ENCODE measurements at regions not wholly inside any gene's neighbourhood (a gene's known extent, or its start where the extent isn't known, plus 50 kb on each side); places are given as distances from the start of the nearest gene placed in this dataset.

DNA sequence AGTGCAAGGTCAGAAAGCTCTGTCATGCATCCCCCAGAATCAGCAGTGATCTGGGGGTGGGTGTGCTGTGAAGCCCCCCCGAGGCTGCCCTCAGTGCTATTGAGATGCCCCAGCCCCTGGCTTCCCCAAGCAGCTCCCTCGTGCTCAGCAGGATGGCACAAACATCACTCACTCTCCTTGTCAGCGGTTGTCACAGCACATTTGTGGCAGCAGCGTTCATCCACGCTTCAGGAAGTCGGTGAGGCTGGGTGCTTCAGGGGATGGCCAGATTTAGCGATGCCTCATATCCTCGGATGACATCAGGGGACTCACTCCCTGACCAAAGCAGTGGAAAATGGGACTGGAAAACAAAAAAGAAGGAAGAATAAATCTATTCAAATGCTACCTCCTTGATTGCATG lies 54.4 kb upstream of the SLC6A11 start:
- TF ChIP-seq, protein P1, sequence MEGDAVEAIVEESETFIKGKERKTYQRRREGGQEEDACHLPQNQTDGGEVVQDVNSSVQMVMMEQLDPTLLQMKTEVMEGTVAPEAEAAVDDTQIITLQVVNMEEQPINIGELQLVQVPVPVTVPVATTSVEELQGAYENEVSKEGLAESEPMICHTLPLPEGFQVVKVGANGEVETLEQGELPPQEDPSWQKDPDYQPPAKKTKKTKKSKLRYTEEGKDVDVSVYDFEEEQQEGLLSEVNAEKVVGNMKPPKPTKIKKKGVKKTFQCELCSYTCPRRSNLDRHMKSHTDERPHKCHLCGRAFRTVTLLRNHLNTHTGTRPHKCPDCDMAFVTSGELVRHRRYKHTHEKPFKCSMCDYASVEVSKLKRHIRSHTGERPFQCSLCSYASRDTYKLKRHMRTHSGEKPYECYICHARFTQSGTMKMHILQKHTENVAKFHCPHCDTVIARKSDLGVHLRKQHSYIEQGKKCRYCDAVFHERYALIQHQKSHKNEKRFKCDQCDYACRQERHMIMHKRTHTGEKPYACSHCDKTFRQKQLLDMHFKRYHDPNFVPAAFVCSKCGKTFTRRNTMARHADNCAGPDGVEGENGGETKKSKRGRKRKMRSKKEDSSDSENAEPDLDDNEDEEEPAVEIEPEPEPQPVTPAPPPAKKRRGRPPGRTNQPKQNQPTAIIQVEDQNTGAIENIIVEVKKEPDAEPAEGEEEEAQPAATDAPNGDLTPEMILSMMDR (conservative IDR thresholded peaks at IDR 0.05; ENCODE audit: control insufficient read depth, insufficient read depth, low read depth, low read length) = no peak
- H3K4me3 ChIP-seq (ENCODE audit: control insufficient read depth, low read depth, low read length) = no peak overlapping the region
- no peak for DNase-seq (ENCODE audit: low read depth)

DNA sequence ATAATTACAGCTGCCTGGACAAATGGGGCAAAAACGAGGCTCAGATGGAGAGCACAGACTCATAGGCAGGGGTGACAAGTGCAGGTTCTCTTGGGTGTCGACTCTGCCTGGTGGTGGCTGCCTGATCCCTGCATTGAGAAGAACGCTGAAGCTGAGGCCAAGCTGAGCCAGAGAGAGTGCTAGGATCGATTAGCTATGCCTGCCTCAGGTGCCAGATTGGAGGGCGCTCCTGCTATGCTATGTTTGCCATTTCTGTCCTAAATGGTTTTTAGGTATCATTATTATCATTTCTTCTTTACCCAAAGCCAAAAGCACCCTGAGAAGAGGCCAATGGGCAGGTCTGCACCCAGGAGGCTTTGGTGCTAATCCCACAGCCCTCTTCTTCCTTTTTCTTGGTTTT lies 53.9 kb upstream of the SLC6A11 start:
- H3K4me3 ChIP-seq (ENCODE audit: control insufficient read depth, low read depth, low read length) = no peak overlapping the region
- no peak for DNase-seq (ENCODE audit: low read depth)
- TF ChIP-seq, protein P1 (conservative IDR thresholded peaks at IDR 0.05; ENCODE audit: control insufficient read depth, insufficient read depth, low read depth, low read length) = no peak

DNA sequence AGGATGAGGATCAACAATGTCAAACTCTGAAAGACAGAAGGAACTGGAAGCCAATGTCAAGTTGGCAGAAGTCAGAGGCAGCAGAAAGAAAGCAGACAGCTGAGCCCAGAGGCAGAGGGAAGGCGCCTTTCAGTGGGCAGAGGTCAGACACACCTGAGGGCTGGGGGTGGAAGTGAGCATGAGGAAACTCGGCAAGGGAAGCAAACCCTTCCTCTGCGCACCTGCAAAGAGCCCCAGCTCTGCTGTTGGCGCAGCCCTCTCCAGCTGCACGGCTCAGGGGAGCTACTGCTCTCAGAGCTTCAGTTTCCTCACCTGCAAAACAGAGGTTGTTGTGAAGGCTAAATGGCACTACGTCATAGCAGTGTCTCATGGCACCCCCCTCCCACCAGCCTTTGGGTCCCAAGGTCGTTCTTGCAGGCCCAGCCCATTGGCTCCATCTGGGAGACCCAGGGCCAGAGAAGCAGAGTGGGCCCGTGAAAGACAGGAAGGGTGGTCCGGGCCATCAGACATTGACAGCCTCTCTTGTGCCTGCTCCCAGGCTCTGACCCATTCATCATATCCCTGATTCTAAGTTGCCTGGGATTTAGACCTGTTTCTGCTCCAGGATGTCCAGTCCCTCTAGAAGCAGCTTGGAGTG lies 53.3 kb upstream of the SLC6A11 start:
- TF ChIP-seq, protein P1 (conservative IDR thresholded peaks at IDR 0.05; ENCODE audit: control insufficient read depth, insufficient read depth, low read depth, low read length) = no peak
- no peak for DNase-seq (ENCODE audit: low read depth)
- H3K4me3 ChIP-seq (ENCODE audit: control insufficient read depth, low read depth, low read length) = no peak overlapping the region

DNA sequence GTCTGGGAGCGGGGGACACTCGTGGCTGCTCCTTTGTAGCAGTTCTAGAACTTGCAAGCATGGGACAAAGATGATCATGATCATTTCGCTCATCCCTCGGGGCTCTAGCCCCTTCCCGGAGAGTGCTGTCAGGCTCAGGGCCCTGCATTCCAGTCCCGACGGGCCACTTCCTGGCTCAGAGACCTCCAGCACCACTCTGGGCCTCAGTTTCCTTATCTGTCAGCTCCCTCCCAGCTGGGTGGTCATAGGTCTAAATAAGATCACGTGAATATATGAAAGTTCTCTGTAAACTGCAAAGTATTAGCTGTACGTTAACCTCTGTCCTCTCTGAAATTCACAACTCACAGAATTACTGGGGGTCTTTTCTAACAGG lies 52.8 kb upstream of the SLC6A11 start:
- TF ChIP-seq, protein P1 (conservative IDR thresholded peaks at IDR 0.05; ENCODE audit: control insufficient read depth, insufficient read depth, low read depth, low read length) = no peak
- H3K4me3 ChIP-seq (ENCODE audit: control insufficient read depth, low read depth, low read length) = no peak overlapping the region
- no peak for DNase-seq (ENCODE audit: low read depth)

DNA sequence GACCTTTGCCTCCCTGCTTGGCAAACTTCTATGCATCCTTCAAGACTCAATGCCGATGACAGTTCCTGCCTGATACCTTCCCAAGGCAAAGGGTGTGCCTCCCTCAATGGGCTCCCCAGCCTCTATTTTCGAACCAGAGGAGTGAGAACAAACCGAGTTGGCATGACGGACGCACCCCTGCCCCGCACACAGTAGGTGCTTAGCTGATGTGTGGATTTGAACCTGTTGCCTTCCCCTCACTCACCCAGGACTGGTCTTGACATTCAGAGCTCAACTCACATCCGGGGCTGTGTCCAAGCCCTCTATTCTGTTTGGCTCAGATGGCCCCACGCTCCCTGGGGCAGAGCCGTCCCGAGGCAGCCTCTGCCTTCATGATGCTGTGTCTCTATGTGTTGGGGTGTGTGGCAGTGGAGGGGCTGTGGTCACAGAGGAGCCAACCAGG lies 52.2 kb upstream of the SLC6A11 start:
- TF ChIP-seq, protein P1 (conservative IDR thresholded peaks at IDR 0.05; ENCODE audit: control insufficient read depth, insufficient read depth, low read depth, low read length) = no peak
- no peak for DNase-seq (ENCODE audit: low read depth)
- H3K4me3 ChIP-seq (ENCODE audit: control insufficient read depth, low read depth, low read length) = no peak overlapping the region

DNA sequence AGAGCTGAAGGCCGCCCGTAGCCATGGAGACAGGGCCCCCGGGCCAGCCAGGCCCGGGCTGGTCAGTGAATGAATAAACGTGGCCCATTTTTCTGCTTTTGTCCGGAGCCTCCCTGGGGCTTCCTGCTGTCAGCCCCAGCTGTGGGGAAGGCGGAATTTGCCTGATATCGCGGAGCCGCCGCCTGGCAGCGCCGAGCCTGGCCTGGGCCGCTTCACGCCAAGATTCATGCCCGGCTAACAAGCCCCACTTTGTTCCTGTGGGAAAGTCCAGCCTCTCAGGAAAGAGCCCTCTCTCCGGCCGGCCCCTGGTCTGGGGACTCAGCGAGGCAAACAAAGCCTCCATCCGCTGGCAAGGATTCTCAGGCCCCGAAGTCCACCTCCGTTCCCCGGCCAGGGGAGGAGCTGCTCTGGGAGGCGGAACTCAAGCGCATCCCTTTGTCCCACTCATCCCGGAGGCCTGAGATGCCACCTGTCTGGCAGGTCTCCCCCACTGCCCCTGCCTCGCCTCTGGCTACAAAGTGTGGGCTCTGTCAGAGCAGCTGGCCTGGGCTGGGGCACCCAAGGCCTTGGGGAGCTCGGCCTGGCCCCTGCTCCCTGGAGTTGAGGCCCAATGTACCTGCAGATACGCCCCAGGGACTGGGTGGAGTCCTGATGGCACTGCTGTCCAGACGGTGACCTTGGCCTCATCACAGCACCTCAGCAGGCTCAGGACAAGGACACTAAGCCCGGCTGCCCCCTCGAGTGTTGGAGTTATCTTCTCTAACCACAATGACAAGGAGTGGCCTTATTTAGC lies 51.6 kb upstream of the SLC6A11 start:
- DNase-seq (ENCODE audit: low read depth) = no peak
- TF ChIP-seq, protein P1 (conservative IDR thresholded peaks at IDR 0.05; ENCODE audit: control insufficient read depth, insufficient read depth, low read depth, low read length) = no peak
- no peak overlapping the region for H3K4me3 ChIP-seq (ENCODE audit: control insufficient read depth, low read depth, low read length)
